IMR-90 (cell line): ENCODE measurements at regions not wholly inside any gene's neighbourhood (a gene's known extent, or its start where the extent isn't known, plus 50 kb on each side); places are given as distances from the start of the nearest gene placed in this dataset.

Experiments
- ATAC-seq: fragments of 200-7000 bp; cut with Tn5 transposase; 2 replicates; pipeline ENCODE4 v1.9.1; 2020; ENCODE audit warnings: low read depth, mild to moderate bottlenecking, moderate library complexity
- BruUV-seq: library from RNA; stranded (reverse); fragments of 400-500 nt; replicated peaks from 2 replicates; lab custom pipeline; 2021; lab: Mats Ljungman, UMichigan
- CTCF ChIA-PET: fragments of 300-600 bp; formaldehyde crosslinking; extraction: SDS; loops from one replicate; lab custom pipeline; 2021; ENCODE audit warnings: antibody characterized with exemption; lab: Yijun Ruan, JAX
- POLR2A ChIA-PET: fragments of 300-600 bp; sonication (Branson Sonifier 250); formaldehyde crosslinking; loops from one replicate; lab custom pipeline; 2022; ENCODE audit warnings: antibody characterized with exemption; ENCODE audit not compliant: unreplicated experiment; lab: Charles Lee
- DNase-seq: peaks from one replicate; pipeline ENCODE4 v3.0.0; 2013
- H2AFZ ChIP-seq: replicated peaks from 2 replicates; pipeline ENCODE3; 2013; ENCODE audit warnings: low read length, mild to moderate bottlenecking; ENCODE audit not compliant: poor library complexity
- H2AK5ac ChIP-seq: 2 replicates; pipeline ENCODE4 v1.6.1; 2013; ENCODE audit warnings: low read depth, low read length, inconsistent platforms
- H2AK9ac ChIP-seq: replicated peaks from 2 replicates; pipeline ENCODE3; 2013; ENCODE audit warnings: mild to moderate bottlenecking, low read depth, low read length, moderate library complexity; ENCODE audit not compliant: poor library complexity
- H2BK120ac ChIP-seq: 2 replicates; pipeline ENCODE4 v1.6.1; 2013; ENCODE audit warnings: low read depth, low read length, inconsistent platforms
- H2BK15ac ChIP-seq: 3 replicates; pipeline ENCODE4 v1.6.1; 2013; ENCODE audit warnings: low read depth, low read length, inconsistent platforms
- H2BK20ac ChIP-seq: 2 replicates; pipeline ENCODE4 v1.6.1; 2013; ENCODE audit warnings: low read depth, mild to moderate bottlenecking, inconsistent platforms, low read length, moderate library complexity
- H2BK5ac ChIP-seq: 2 replicates; pipeline ENCODE4 v1.6.1; 2013; ENCODE audit warnings: mild to moderate bottlenecking, low read depth, low read length, inconsistent platforms; ENCODE audit not compliant: poor library complexity, severe bottlenecking
- H3K14ac ChIP-seq: replicated peaks from 2 replicates; pipeline ENCODE4 v1.6.1; 2013; ENCODE audit warnings: low read depth, low read length, inconsistent platforms
- H3K18ac ChIP-seq: 2 replicates; pipeline ENCODE4 v1.6.1; 2013; ENCODE audit warnings: low read depth, low read length, control low read depth
- H3K23ac ChIP-seq: 2 replicates; pipeline ENCODE4 v1.6.1; 2013; ENCODE audit warnings: low read depth, low read length, inconsistent platforms
- H3K27ac ChIP-seq: 2 replicates; pipeline ENCODE4 v1.5.1; 2013; ENCODE audit warnings: mild to moderate bottlenecking, control low read depth, low read length; ENCODE audit not compliant: insufficient read depth
- H3K27me3 ChIP-seq: 2 replicates; pipeline ENCODE4 v1.6.1; 2013; ENCODE audit warnings: low read length; ENCODE audit not compliant: control insufficient read depth, insufficient read depth
- H3K36me3 ChIP-seq: 2 replicates; pipeline ENCODE4 v1.6.1; 2013; ENCODE audit warnings: low read length, mixed read lengths; ENCODE audit not compliant: control insufficient read depth, insufficient read depth
- H3K4ac ChIP-seq: 2 replicates; pipeline ENCODE4 v1.6.1; 2013; ENCODE audit warnings: low read depth, low read length, inconsistent platforms
- H3K4me1 ChIP-seq: 2 replicates; pipeline ENCODE4 v1.6.1; 2013; ENCODE audit warnings: low read length, mixed read lengths; ENCODE audit not compliant: control insufficient read depth, insufficient read depth
- H3K4me2 ChIP-seq: 2 replicates; pipeline ENCODE4 v1.6.1; 2013; ENCODE audit warnings: low read depth, mild to moderate bottlenecking, control low read depth, low read length, moderate library complexity
- H3K4me3 ChIP-seq: 2 replicates; pipeline ENCODE4 v1.5.1; 2013; ENCODE audit warnings: low read depth, mild to moderate bottlenecking, control low read depth, low read length, moderate library complexity; ENCODE audit not compliant: insufficient read depth
- H3K56ac ChIP-seq: 2 replicates; pipeline ENCODE4 v1.6.1; 2013; ENCODE audit warnings: low read length, inconsistent platforms; ENCODE audit not compliant: insufficient read depth; ENCODE audit errors: extremely low read depth
- H3K79me1 ChIP-seq, 2 experiments: 2 replicates each; pipeline ENCODE4 v1.6.1; 2013; ENCODE audit warnings: low read length in 2 of 2, inconsistent platforms in 1 of 2, low read depth in 1 of 2
- H3K9ac ChIP-seq: 2 replicates; pipeline ENCODE4 v1.6.1; 2013; ENCODE audit warnings: low read depth, low read length, control low read depth
- H3K9me1 ChIP-seq: 2 replicates; pipeline ENCODE4 v1.6.1; 2013; ENCODE audit warnings: low read length, inconsistent platforms; ENCODE audit not compliant: insufficient read depth
- H3K9me3 ChIP-seq: 2 replicates; pipeline ENCODE4 v1.6.1; 2013; ENCODE audit warnings: low read length; ENCODE audit not compliant: control insufficient read depth, insufficient read depth
- H4K20me1 ChIP-seq: 2 replicates; pipeline ENCODE4 v1.6.1; 2013; ENCODE audit warnings: low read length, inconsistent platforms; ENCODE audit not compliant: insufficient read depth
- H4K5ac ChIP-seq: 2 replicates; pipeline ENCODE4 v1.6.1; 2013; ENCODE audit warnings: mild to moderate bottlenecking, low read depth, low read length, control low read depth
- H4K8ac ChIP-seq, 2 experiments: 2 replicates each; pipeline ENCODE4 v1.6.1; 2013; ENCODE audit warnings: low read depth in 2 of 2, low read length in 2 of 2, control low read depth in 1 of 2, inconsistent platforms in 1 of 2
- H4K91ac ChIP-seq: 2 replicates; pipeline ENCODE4 v1.6.1; 2013; ENCODE audit warnings: low read depth, low read length, inconsistent platforms; ENCODE audit not compliant: insufficient read depth
- NFE2L2 ChIP-seq: fragments of 150-350 bp; IDR thresholded peaks from 2 replicates; pipeline ENCODE4 v1.6.1; 2016; ENCODE audit warnings: low read depth, mild to moderate bottlenecking, low read length
- SMC3 ChIP-seq: fragments of 150-350 bp; IDR thresholded peaks from 2 replicates; pipeline ENCODE4 v1.6.1; 2016; ENCODE audit warnings: low read depth, mild to moderate bottlenecking, antibody characterized with exemption, low read length, moderate library complexity
- WGBS, 2 experiments: methylation state at CpG; one replicate each; pipeline versions ENCODE4 v1.1.5 to v1.1.7; 2013; ENCODE audit warnings: missing lambda C conversion rate in 2 of 2; ENCODE audit not compliant: insufficient read length in 1 of 2; ENCODE audit errors: extremely low coverage in 2 of 2; 5-methylcytosine and 5-hydroxymethylcytosine counted together
- dilution Hi-C: fragments of 300-500 bp; cut with HindIII; formaldehyde crosslinking; loops from one replicate; pipeline ENCODE4 v1.14.3; 2018; ENCODE audit warnings: low sequenced_read_pairs; ENCODE audit not compliant: unreplicated experiment
- in situ Hi-C: fragments of 300-500 bp; cut with MboI; formaldehyde crosslinking; loops from 3 replicates; pipeline ENCODE4 v1.14.3; 2019; ENCODE audit warnings: low sequenced_read_pairs, inconsistent platforms, mixed read lengths
- intact Hi-C: fragments of 100-400 bp; cut with micrococcal nuclease; formaldehyde crosslinking; loops from 2 replicates; pipeline ENCODE4 v1.10.0; 2022

- peaks cover 14% of the 10 kb centered on the region for H3K4me1 ChIP-seq
- peak overlapping the region in 1 of 2 experiments; percentile 44; a peak in 2 of 4 replicates for H4K8ac ChIP-seq
- no peak overlapping the region for H2AK9ac ChIP-seq
- POLR2A ChIA-PET, result interaction anchor here (0.6 kb wide), 1 partner anchor 156 kb away, joined by 6 read pairs; no protein-coding TSS in a partner anchor
- H3K4me2 ChIP-seq, result peak overlapping the region; percentile 43; the same call in 1 of the 2 replicates
- H4K91ac ChIP-seq, result peak overlapping the region; percentile 53
- peak overlapping the region; percentile 52; the same call in 1 of the 2 replicates for H3K4ac ChIP-seq
- peak overlapping the region; percentile 69; the same call in 2 of the 3 replicates for H2BK15ac ChIP-seq
- dilution Hi-C loops (no loop called here), in situ Hi-C loops (no loop called here), intact Hi-C loops (loop anchor here (5.0 to 10.0 kb wide), 2 partner anchors 88 to 165 kb away; no protein-coding TSS in a partner anchor)
- CTCF ChIA-PET, result interaction anchor here (1.0 kb wide), 1 partner anchor 130 kb away, joined by 3 read pairs; no protein-coding TSS in a partner anchor
- H4K5ac ChIP-seq, result peak overlapping the region; percentile 44; the same call in 1 of the 2 replicates
- peak overlapping the region; percentile 36 for H3K14ac ChIP-seq
- H3K23ac ChIP-seq, result no peak overlapping the region
- peak overlapping the region; percentile 57; the same call in 1 of the 2 replicates for H2BK20ac ChIP-seq
- H3K36me3 ChIP-seq, result no peaks in the 10 kb centered on the region
- H3K9ac ChIP-seq, result no peak overlapping the region
- no peaks in the 10 kb centered on the region for H4K20me1 ChIP-seq
- H3K9me3 ChIP-seq, result no peaks in the 10 kb centered on the region
- no CpG with 5 or more reads among the region's 3 CpGs for WGBS, 2 experiments
- H3K27me3 ChIP-seq, result no peaks in the 10 kb centered on the region
- H2BK120ac ChIP-seq, result peak overlapping the region; percentile 76; the same call in 1 of the 2 replicates
- H3K9me1 ChIP-seq, result peaks cover 15% of the 10 kb centered on the region; the same call in 1 of the 2 replicates
- peak overlapping the region; percentile 92 for H2BK5ac ChIP-seq
- peaks cover 0 to 24% of the 10 kb centered on the region in 2 experiments; a peak in 2 of 4 replicates for H3K79me1 ChIP-seq
- DNase-seq (peak; percentile 70), ATAC-seq (no peak)
- no TSS peak for BruUV-seq
- no peak overlapping the region for H3K56ac ChIP-seq
- H3K27ac ChIP-seq, result no peak overlapping the region
- TF ChIP-seq SMC3 (no peak), NFE2L2 (peak; percentile 28; the same call in 1 of the 2 replicates)
- H2AFZ ChIP-seq, result no peak overlapping the region
- no peak overlapping the region for H3K4me3 ChIP-seq
- H2AK5ac ChIP-seq, result peak overlapping the region; percentile 50; the same call in 1 of the 2 replicates
- H3K18ac ChIP-seq, result peak overlapping the region; percentile 86; the same call in 1 of the 2 replicates
Measured at GRCh38 chr5:34519489-34520220, 136.5 kb upstream of the RAI14 start.
